Smooth muscle cell (in vitro differentiated cells): ENCODE measurements at regions not wholly inside any gene's neighbourhood (a gene's known extent, or its start where the extent isn't known, plus 50 kb on each side); places are given as distances from the start of the nearest gene placed in this dataset.

ENCODE experiments used
- DNase-seq: peaks from one replicate; lab custom pipeline; 2025; ENCODE audit not compliant: unreplicated experiment; lab: John Stamatoyannopoulos, UW
- H2AFZ ChIP-seq: fragments of 200-600 bp; sonication (generic); 2 replicates; pipeline ENCODE4 v1.6.0; 2016; ENCODE audit warnings: antibody characterized with exemption, low read depth, mild to moderate bottlenecking
- H3F3A ChIP-seq: fragments of 200-600 bp; sonication (generic); 2 replicates; pipeline ENCODE4 v1.6.0; 2017; ENCODE audit warnings: antibody characterized with exemption, low read depth
- H3K27ac ChIP-seq: fragments of 200-600 bp; sonication (generic); 2 replicates; pipeline ENCODE4 v1.5.1; 2016; ENCODE audit warnings: low read depth, mild to moderate bottlenecking
- H3K27me3 ChIP-seq: fragments of 200-600 bp; sonication (generic); 2 replicates; pipeline ENCODE4 v1.6.1; 2016; ENCODE audit warnings: low read depth, mild to moderate bottlenecking
- H3K36me3 ChIP-seq: fragments of 200-600 bp; sonication (generic); 2 replicates; pipeline ENCODE4 v1.5.1; 2016; ENCODE audit warnings: low read depth
- H3K4me1 ChIP-seq: fragments of 200-600 bp; sonication (generic); 2 replicates; pipeline ENCODE4 v1.5.1; 2016; ENCODE audit warnings: low read depth
- H3K4me2 ChIP-seq: fragments of 200-600 bp; sonication (generic); 2 replicates; pipeline ENCODE4 v1.6.0; 2016; ENCODE audit warnings: mild to moderate bottlenecking
- H3K4me3 ChIP-seq: fragments of 200-600 bp; sonication (generic); 2 replicates; pipeline ENCODE4 v1.5.1; 2016; ENCODE audit warnings: mild to moderate bottlenecking
- H3K79me2 ChIP-seq: fragments of 200-600 bp; sonication (generic); 2 replicates; pipeline ENCODE4 v1.6.0; 2016; ENCODE audit warnings: low read depth, mild to moderate bottlenecking
- H3K9ac ChIP-seq: fragments of 200-600 bp; sonication (generic); 2 replicates; pipeline ENCODE4 v1.6.0; 2016; ENCODE audit warnings: low read depth
- H3K9me3 ChIP-seq: fragments of 200-600 bp; sonication (generic); replicated peaks from 2 replicates; pipeline ENCODE4 v1.5.1; 2016; ENCODE audit warnings: low read depth
- H4K20me1 ChIP-seq: fragments of 200-600 bp; sonication (generic); 2 replicates; pipeline ENCODE4 v1.6.0; 2016; ENCODE audit warnings: low read depth
- WGBS: methylation state at CpG from one replicate; pipeline ENCODE4 v1.1.7; 2016; ENCODE audit warnings: low lambda C conversion rate; 5-methylcytosine and 5-hydroxymethylcytosine counted together
- TF ChIP-seq, protein P1 (sequence below): fragments of 200-600 bp; sonication (generic); IDR thresholded peaks from 2 replicates; pipeline ENCODE4 v1.5.1; 2017; ENCODE audit warnings: borderline replicate concordance, mild to moderate bottlenecking, antibody characterized with exemption; ENCODE audit not compliant: insufficient read depth, poor library complexity, severe bottlenecking

DNA sequence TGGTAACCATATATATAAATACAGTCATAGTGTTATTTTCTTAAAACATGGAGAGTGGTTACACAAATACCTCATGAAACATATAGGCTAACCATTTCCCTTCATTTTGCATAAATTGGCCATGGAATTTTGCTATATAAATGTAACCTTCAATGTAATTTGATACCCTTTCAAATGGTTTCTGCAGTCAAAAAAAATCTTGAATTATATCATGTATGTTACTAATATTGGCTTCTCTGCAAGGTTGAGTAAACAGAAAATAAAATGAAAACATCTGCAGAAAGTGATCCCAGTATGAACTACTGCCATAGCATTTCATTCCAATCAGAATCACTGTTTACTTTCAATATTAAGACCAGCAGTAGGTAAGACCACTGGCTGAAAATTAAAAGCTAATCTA is 1165.9 kb upstream of the TENM3 start:
- no peak overlapping the region for H3K4me2 ChIP-seq
- H3K27me3 ChIP-seq, result no peaks in the 10 kb centered on the region
- H2AFZ ChIP-seq, result no peak overlapping the region
- H3K4me3 ChIP-seq, result no peak overlapping the region
- no peaks in the 10 kb centered on the region for H3K4me1 ChIP-seq
- TF ChIP-seq, protein P1, sequence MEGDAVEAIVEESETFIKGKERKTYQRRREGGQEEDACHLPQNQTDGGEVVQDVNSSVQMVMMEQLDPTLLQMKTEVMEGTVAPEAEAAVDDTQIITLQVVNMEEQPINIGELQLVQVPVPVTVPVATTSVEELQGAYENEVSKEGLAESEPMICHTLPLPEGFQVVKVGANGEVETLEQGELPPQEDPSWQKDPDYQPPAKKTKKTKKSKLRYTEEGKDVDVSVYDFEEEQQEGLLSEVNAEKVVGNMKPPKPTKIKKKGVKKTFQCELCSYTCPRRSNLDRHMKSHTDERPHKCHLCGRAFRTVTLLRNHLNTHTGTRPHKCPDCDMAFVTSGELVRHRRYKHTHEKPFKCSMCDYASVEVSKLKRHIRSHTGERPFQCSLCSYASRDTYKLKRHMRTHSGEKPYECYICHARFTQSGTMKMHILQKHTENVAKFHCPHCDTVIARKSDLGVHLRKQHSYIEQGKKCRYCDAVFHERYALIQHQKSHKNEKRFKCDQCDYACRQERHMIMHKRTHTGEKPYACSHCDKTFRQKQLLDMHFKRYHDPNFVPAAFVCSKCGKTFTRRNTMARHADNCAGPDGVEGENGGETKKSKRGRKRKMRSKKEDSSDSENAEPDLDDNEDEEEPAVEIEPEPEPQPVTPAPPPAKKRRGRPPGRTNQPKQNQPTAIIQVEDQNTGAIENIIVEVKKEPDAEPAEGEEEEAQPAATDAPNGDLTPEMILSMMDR, result no peak
- no peaks in the 10 kb centered on the region for H3K79me2 ChIP-seq
- no peak for DNase-seq
- H3K36me3 ChIP-seq, result no peaks in the 10 kb centered on the region
- H3K27ac ChIP-seq, result no peak overlapping the region
- H3K9ac ChIP-seq, result no peak overlapping the region
- H4K20me1 ChIP-seq, result no peaks in the 10 kb centered on the region
- no peaks in the 10 kb centered on the region for H3F3A ChIP-seq
- no peaks in the 10 kb centered on the region for H3K9me3 ChIP-seq

DNA sequence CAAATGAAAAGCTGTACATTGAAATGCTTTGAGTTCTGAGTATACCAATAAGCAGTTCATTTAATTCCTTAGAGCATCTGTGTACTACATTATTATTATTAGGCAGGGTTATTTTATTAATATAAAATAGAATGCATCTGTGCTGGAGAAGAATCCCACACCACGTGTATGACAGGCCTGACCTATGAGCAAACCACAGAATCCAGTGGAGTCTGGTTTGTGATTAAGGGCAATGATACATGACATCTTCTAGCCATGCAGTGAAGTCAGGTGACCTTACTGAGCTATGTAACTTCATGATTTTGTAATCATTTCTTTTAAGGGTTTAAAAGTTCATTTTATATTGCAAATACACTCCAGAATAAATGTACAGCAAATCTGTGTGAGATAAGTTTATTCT is 1165.0 kb upstream of the TENM3 start:
- H4K20me1 ChIP-seq, result no peaks in the 10 kb centered on the region
- TF ChIP-seq, protein P1, result no peak
- no peaks in the 10 kb centered on the region for H3K36me3 ChIP-seq
- no peak overlapping the region for H3K27ac ChIP-seq
- no peak overlapping the region for H3K4me3 ChIP-seq
- H3K4me2 ChIP-seq, result no peak overlapping the region
- no peaks in the 10 kb centered on the region for H3K27me3 ChIP-seq
- no peak for DNase-seq
- no peaks in the 10 kb centered on the region for H3F3A ChIP-seq
- no peaks in the 10 kb centered on the region for H3K79me2 ChIP-seq
- WGBS, result 44% methylated on average over 1 of the region's 1 CpG
- H3K9me3 ChIP-seq, result no peaks in the 10 kb centered on the region
- no peaks in the 10 kb centered on the region for H3K4me1 ChIP-seq
- H3K9ac ChIP-seq, result no peak overlapping the region
- H2AFZ ChIP-seq, result no peak overlapping the region

DNA sequence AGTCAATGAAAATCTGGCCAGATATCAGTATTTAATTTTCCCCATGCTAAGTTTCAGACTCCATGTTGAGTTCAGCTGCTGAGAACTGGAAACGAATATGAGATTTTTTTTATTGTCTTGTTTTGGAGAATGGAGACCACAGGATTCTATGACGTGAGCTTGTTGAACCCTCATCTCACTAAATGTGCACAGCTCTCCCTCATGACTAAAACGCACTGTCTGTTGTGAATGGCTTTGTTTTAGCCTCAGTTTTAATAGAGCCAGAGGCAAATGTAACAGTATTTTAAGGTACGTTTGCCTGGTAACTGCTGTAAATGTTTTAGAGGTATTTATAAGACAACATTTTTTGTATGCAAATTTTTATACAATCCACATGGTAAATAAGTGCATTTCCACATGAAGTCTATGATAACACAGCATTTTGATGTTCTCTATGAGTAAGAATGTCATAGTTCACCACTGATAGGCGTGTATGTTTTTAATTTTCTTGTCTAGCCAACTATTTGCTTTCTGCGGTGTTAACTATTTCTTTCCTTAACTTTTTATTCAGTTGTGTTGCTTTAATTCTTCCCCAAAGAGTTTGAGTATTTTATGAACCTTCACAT is 1159.3 kb upstream of the TENM3 start:
- H3K27ac ChIP-seq, result no peak overlapping the region
- no peaks in the 10 kb centered on the region for H3K36me3 ChIP-seq
- H4K20me1 ChIP-seq, result no peaks in the 10 kb centered on the region
- no peaks in the 10 kb centered on the region for H3K4me1 ChIP-seq
- no peak overlapping the region for H3K4me2 ChIP-seq
- no peak overlapping the region for H3K4me3 ChIP-seq
- H3K79me2 ChIP-seq, result no peaks in the 10 kb centered on the region
- no peaks in the 10 kb centered on the region for H3F3A ChIP-seq
- no peak overlapping the region for H3K9ac ChIP-seq
- DNase-seq, result no peak
- H2AFZ ChIP-seq, result no peak overlapping the region
- TF ChIP-seq, protein P1, result no peak
- 75% methylated on average over 6 of the region's 6 CpGs for WGBS
- H3K27me3 ChIP-seq, result no peaks in the 10 kb centered on the region
- no peaks in the 10 kb centered on the region for H3K9me3 ChIP-seq

DNA sequence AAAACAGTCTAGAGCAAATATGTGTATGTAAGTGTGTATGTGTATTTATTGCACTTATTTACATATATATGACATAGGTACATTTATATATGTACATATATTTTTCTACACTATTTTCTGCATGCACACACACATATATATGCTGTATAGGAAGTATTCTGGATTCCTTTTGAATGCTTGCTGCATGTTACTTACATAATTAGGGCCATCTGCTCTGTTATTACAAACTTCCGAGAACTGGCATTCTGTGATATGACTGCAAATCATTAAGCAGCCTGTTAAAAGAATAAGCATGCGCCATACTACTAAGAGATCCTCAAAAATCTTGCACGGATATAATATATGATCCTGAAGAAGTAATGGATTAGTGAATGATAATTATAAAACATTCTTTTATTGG is 1157.6 kb upstream of the TENM3 start:
- H2AFZ ChIP-seq, result no peak overlapping the region
- peak overlapping the region; percentile 1 for H3K4me2 ChIP-seq
- H3K27ac ChIP-seq, result no peak overlapping the region
- no peaks in the 10 kb centered on the region for H4K20me1 ChIP-seq
- no peaks in the 10 kb centered on the region for H3K9me3 ChIP-seq
- H3K27me3 ChIP-seq, result no peaks in the 10 kb centered on the region
- H3K79me2 ChIP-seq, result no peaks in the 10 kb centered on the region
- H3K9ac ChIP-seq, result no peak overlapping the region
- no peaks in the 10 kb centered on the region for H3K4me1 ChIP-seq
- no peaks in the 10 kb centered on the region for H3K36me3 ChIP-seq
- H3K4me3 ChIP-seq, result no peak overlapping the region
- no peaks in the 10 kb centered on the region for H3F3A ChIP-seq
- no peak for DNase-seq
- TF ChIP-seq, protein P1, result no peak
- 71% methylated on average over 3 of the region's 3 CpGs for WGBS
